GM12878 (cell line): ENCODE measurements at regions not wholly inside any gene's neighbourhood (a gene's known extent, or its start where the extent isn't known, plus 50 kb on each side); places are given as distances from the start of the nearest gene placed in this dataset.

Experiments
- EP300 ChIP-seq, 2 experiments: fragments of 150-350 bp in 1 of 2; IDR thresholded peaks; 2 replicates each; pipeline ENCODE4 v1.6.1; 2011 to 2012; ENCODE audit warnings: low read depth in 2 of 2, low read length in 2 of 2, borderline replicate concordance in 1 of 2, improper control_type of control experiment in 1 of 2, inconsistent platforms in 1 of 2; ENCODE audit not compliant: control insufficient read depth in 1 of 2
- STAT3 ChIP-seq: IDR thresholded peaks from 2 replicates; pipeline ENCODE4 v1.6.1; 2011; ENCODE audit warnings: low read depth, low read length, improper control_type of control experiment

DNA sequence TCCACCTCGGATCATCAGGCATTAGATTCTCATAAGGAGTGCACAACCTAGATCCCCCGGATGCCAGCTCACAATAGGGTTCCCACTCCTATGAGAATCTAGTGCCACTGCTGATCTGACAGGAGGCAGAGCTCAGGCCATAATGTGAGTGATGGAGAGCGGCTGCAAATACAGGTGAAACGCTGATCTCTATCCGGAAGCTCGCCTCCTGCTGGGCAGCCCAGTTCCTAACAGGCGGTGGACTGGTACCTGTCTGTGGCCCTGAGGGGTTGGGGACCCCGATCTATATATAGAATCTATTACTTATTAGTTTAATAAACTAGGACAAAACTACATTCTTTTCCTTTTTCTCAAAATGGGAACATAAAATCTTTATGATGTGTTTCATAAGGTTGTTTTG is 741.9 kb downstream of the RFPL4B start:
- no peak for TF ChIP-seq STAT3
- no peak for TF ChIP-seq EP300 (IDR thresholded peaks at IDR 0.05; ENCODE audit: borderline replicate concordance in 1 of 2, control insufficient read depth in 1 of 2, low read depth in 2 of 2, low read length in 2 of 2)
